ENCODE measurements at regions not wholly inside any gene's neighbourhood (a gene's known extent, or its start where the extent isn't known, plus 50 kb on each side); places are given as distances from the start of the nearest gene placed in this dataset.

DNA sequence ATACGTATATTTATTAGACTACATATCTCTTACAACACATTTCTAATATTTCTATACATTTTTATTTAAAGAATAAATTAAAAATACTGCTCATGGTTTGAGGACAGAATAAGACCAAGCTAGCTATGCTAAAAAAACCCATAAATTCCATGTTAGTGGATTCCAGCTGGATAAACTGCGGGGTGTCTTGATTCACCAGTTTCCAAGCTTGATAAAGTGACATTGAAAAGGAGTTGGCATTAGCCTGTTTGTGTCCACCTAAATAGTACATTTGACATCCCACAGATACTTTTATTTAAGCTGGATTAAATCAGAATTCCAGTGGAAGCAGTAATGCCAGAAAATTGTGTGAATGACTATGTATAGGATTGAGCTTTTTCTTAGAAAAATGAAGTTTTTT is 80.1 kb downstream of the GABRA6 start:
- no peak for TF ChIP-seq EZH2phosphoT487 (IDR thresholded peaks at IDR 0.05)
- TF ChIP-seq, protein P1, sequence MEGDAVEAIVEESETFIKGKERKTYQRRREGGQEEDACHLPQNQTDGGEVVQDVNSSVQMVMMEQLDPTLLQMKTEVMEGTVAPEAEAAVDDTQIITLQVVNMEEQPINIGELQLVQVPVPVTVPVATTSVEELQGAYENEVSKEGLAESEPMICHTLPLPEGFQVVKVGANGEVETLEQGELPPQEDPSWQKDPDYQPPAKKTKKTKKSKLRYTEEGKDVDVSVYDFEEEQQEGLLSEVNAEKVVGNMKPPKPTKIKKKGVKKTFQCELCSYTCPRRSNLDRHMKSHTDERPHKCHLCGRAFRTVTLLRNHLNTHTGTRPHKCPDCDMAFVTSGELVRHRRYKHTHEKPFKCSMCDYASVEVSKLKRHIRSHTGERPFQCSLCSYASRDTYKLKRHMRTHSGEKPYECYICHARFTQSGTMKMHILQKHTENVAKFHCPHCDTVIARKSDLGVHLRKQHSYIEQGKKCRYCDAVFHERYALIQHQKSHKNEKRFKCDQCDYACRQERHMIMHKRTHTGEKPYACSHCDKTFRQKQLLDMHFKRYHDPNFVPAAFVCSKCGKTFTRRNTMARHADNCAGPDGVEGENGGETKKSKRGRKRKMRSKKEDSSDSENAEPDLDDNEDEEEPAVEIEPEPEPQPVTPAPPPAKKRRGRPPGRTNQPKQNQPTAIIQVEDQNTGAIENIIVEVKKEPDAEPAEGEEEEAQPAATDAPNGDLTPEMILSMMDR (IDR thresholded peaks at IDR 0.05) = no peak

All from neural progenitor cell (in vitro differentiated cells).